GM10266 (cell line): ENCODE measurements at regions not wholly inside any gene's neighbourhood (a gene's known extent, or its start where the extent isn't known, plus 50 kb on each side); places are given as distances from the start of the nearest gene placed in this dataset.

Experiments used
- DNase-seq: peaks from one replicate; pipeline ENCODE4 v3.0.0; 2012; ENCODE audit errors: extremely low spot score
- CTCF ChIP-seq: IDR thresholded peaks from 2 replicates; pipeline ENCODE4 v1.5.1; 2012; ENCODE audit warnings: mild to moderate bottlenecking, low read depth; ENCODE audit not compliant: control insufficient read depth, insufficient read depth; ENCODE audit errors: missing control alignments

DNA sequence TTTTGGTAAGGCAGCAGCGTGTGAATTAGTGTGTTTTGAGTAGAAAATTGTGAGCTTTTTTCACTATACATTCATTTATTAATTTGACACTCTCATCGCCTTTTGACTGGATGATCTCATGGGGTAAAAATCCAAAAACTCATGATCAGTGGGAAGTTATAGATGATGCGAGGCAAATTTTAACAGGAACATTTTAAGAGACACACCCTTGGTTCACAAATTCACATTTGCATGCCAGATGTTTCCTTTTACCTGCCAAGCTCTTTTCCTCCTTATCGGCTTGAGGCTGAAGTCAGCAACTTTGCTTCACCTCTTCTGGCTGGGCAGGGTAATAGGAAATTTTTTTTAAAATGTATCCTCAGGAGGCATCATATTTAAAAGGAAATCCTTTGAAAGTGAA lies 318.0 kb upstream of the HS3ST1 start:
- DNase-seq: no peak
- TF ChIP-seq CTCF: no peak

DNA sequence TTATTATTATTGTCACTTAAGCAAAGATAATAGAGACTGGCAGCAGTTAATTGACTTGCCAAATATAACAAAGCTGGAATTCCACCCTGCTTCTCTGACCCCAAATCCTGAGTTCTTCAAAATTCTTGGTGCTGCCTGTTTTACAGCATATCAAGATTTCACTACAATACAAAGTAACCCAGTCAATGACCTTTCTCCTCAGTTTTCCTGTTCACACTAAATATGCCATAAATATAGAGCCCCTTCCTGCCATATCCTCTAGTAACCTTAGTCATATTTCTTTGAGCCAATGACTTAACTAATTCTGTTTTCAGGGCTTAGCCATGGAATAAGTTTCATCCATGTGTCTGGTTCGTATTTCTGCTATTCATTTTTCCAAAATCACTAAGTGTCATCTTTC lies 315.3 kb upstream of the HS3ST1 start:
- no peak for DNase-seq

GRCh38 chr4:11743236-11743635 lies 314.5 kb upstream of the HS3ST1 start:
- DNase-seq: no peak
- TF ChIP-seq CTCF: no peak

More for the DNA sequence above, 315.3 kb upstream of the HS3ST1 start:
- no peak for TF ChIP-seq CTCF

- DNase-seq: no peak
- no peak for TF ChIP-seq CTCF
Observed at GRCh38 chr4:11741190-11741652, 312.5 kb upstream of the HS3ST1 start.

DNA sequence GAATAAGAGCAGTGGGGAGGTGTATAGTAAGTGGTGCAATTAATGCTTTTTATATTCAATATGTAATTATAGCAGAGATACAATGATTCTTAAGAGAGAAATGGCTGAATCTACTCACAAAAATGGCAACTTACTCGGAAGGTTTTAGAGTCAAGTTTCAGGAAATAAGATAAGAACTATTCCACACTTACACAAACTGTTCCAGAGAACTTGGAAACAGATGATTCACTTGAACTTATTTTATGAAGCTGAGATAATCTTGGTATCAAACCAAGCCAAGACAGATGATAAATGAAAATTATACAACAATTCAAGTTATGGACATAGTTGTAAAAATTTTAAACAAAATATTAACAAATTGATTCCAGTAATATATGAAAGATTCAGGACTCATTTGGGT lies 311.3 kb upstream of the HS3ST1 start:
- TF ChIP-seq CTCF: no peak

GRCh38 chr4:11736978-11737377 lies 308.3 kb upstream of the HS3ST1 start:
- no peak for TF ChIP-seq CTCF
- DNase-seq: no peak

More for the DNA sequence above, 311.3 kb upstream of the HS3ST1 start:
- DNase-seq: no peak

GRCh38 chr4:11735651-11736050 lies 307.0 kb upstream of the HS3ST1 start:
- DNase-seq: no peak
- no peak for TF ChIP-seq CTCF
